ENCODE measurements at regions not wholly inside any gene's neighbourhood (a gene's known extent, or its start where the extent isn't known, plus 50 kb on each side); places are given as distances from the start of the nearest gene placed in this dataset.

GRCh38 chr4:128735714-128736113 is 73.8 kb upstream of the JADE1 start:
- ChIA-PET CTCF (ENCODE audit: low intra/inter-chr PET ratio) (no interaction called here), POLR2A (interaction anchor here (1.1 kb wide), 1 partner anchor 36 kb away, joined by 3 read pairs; no protein-coding TSS in a partner anchor)
- WGBS (ENCODE audit: insufficient coverage, low coverage, missing lambda C conversion rate) = 74% methylated on average over 2 of the region's 2 CpGs
- in situ Hi-C loops (cut with MboI) = no loop called here
- Histone ChIP-seq H3K9me1 (ENCODE audit: control insufficient read depth, insufficient read depth, low read length) (no peaks in the 10 kb centered on the region), H2AFZ (ENCODE audit: low read depth, low read length) (no peak overlapping the region), H3K4me3 (no peak overlapping the region), H4K20me1 (replicated peaks; ENCODE audit: control insufficient read depth, insufficient read depth, low read length) (no peaks in the 10 kb centered on the region), H3K4me1 (replicated peaks in 1 of 2; ENCODE audit: control insufficient read depth in 2 of 2, insufficient read depth in 2 of 2, low read length in 2 of 2) (peaks cover 0 to 2% of the 10 kb centered on the region in 2 experiments; a peak in 2 of 5 replicates), H3K9ac (ENCODE audit: insufficient read depth in 1 of 2, low read depth in 2 of 2, low read length in 2 of 2) (no peak overlapping the region), H3K36me3 (ENCODE audit: control insufficient read depth, insufficient read depth, low read length) (no peaks in the 10 kb centered on the region), H3K79me2 (ENCODE audit: control insufficient read depth, insufficient read depth, low read length) (no peaks in the 10 kb centered on the region), H3K27ac (ENCODE audit: extremely low read depth, low read depth, low read length) (no peak overlapping the region), H3K4me2 (ENCODE audit: insufficient read depth, low read length) (no peak overlapping the region), H3K9me3 (replicated peaks; ENCODE audit: control insufficient read depth, insufficient read depth, low read depth, low read length) (peaks cover 2% of the 10 kb centered on the region; the same call in 1 of the 2 replicates), H3K27me3 (ENCODE audit: control insufficient read depth in 2 of 2, insufficient read depth in 2 of 2, low read length in 2 of 2) (no peaks in the 10 kb centered on the region)
- DNase-seq (ENCODE audit: extremely low read depth in 1 of 4, low spot score in 3 of 4) = no peak
- intact Hi-C loops (cut with micrococcal nuclease) = no loop called here
- FAIRE-seq = no peak
- ATAC-seq = no peak
- BruUV-seq (replicated peaks) = no TSS peak
- TF ChIP-seq HNRNPL (IDR thresholded peaks at IDR 0.05; ENCODE audit: low read depth, low read length) (no peak), HEY1 (CRISPR knock-in tag; IDR thresholded peaks at IDR 0.05; ENCODE audit: borderline replicate concordance) (no peak), ZNF184 (CRISPR knock-in tag; IDR thresholded peaks at IDR 0.05) (no peak), KAT2B (IDR thresholded peaks at IDR 0.05; ENCODE audit: low read depth, low read length) (no peak), TOE1 (IDR thresholded peaks at IDR 0.05; ENCODE audit: borderline replicate concordance) (no peak), TOE1 (CRISPR knock-in tag; IDR thresholded peaks at IDR 0.05; ENCODE audit: borderline replicate concordance, low read depth) (no peak), ZKSCAN8 (CRISPR knock-in tag; IDR thresholded peaks at IDR 0.05) (no peak), RBM15 (IDR thresholded peaks at IDR 0.05; ENCODE audit: insufficient read depth, low read length) (no peak), AFF1 (IDR thresholded peaks at IDR 0.05; ENCODE audit: low read depth in 1 of 2, partially characterized antibody in 2 of 2) (no peak), ZNF224 (CRISPR knock-in tag; IDR thresholded peaks at IDR 0.05) (no peak), HES1 (IDR thresholded peaks at IDR 0.05; ENCODE audit: low read depth) (no peak), MECOM (CRISPR knock-in tag; IDR thresholded peaks at IDR 0.05) (no peak)
